ENCODE measurements at regions not wholly inside any gene's neighbourhood (a gene's known extent, or its start where the extent isn't known, plus 50 kb on each side); places are given as distances from the start of the nearest gene placed in this dataset.

DNA sequence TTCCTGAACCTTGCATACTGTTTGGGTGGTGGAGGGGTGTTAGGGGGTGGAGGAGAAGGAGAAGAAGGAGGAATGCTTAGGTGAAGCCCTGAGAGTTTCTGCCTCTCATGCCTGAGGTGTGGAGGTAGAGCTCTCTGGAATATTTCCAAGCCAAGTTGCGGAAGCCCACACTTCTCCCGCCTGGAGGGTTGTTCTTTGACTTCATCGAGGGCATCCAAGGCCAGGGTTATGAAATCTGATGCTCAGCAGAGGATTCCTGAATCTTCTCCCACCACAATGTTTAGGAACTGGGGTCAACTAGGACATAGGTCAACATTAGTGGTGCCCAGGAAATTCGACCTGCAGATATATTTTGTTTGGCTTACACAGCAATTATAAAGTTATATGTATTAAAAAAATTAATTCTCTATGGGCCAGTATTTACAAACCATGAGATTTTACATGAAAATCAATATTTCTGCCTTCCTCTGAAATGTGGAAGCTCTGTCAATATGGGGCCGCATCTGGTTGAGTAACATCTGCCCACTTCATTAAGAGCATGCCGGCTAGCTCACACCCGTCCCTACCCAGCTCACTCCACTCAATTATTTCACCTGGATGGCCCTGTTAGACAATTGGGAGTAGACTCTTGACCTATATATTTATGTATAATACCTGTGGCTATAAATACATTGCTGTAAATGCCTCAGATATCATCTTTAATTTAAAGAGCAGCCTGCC is 257.1 kb upstream of the ZFP64 start:
- H2BK120ac ChIP-seq (replicated peaks; ENCODE audit: low read depth, low read length) = no peak overlapping the region
- ChIA-PET POLR2A (ENCODE audit: partially characterized antibody) (no interaction called here), CTCF (ENCODE audit: partially characterized antibody) (interaction anchor here (0.8 to 1.8 kb wide), 2 partner anchors 10 to 35 kb away, joined by 3 to 4 read pairs; no protein-coding TSS in a partner anchor)
- H3K56ac ChIP-seq (replicated peaks; ENCODE audit: insufficient read length, low read depth, low read length) = no peak overlapping the region
- no peak overlapping the region for H2BK20ac ChIP-seq (ENCODE audit: low read length)
- H2BK12ac ChIP-seq (ENCODE audit: low read depth, low read length) = no peak overlapping the region
- no peak overlapping the region for H3K18ac ChIP-seq (ENCODE audit: extremely low read depth, low read length)
- no peak overlapping the region for H2BK5ac ChIP-seq (ENCODE audit: low read depth, low read length)
- TF ChIP-seq, protein P1, sequence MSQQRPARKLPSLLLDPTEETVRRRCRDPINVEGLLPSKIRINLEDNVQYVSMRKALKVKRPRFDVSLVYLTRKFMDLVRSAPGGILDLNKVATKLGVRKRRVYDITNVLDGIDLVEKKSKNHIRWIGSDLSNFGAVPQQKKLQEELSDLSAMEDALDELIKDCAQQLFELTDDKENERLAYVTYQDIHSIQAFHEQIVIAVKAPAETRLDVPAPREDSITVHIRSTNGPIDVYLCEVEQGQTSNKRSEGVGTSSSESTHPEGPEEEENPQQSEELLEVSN (IDR thresholded peaks at IDR 0.05) = no peak
- TF ChIP-seq PHF8 (conservative IDR thresholded peaks at IDR 0.05; ENCODE audit: low read depth, low read length) = no peak
- H3K9ac ChIP-seq (replicated peaks in 1 of 4; ENCODE audit: extremely low read depth in 1 of 4, low read depth in 3 of 4, low read length in 3 of 4) = no peak overlapping the region
- no peak overlapping the region for H3K4me2 ChIP-seq (ENCODE audit: insufficient read depth in 1 of 2, low read depth in 2 of 2, low read length in 2 of 2)
- H3K9me3 ChIP-seq (ENCODE audit: insufficient read depth in 2 of 2, low read depth in 1 of 2, low read length in 1 of 2) = no peaks in the 10 kb centered on the region
- H3K79me1 ChIP-seq (ENCODE audit: low read depth, low read length) = no peaks in the 10 kb centered on the region
- no peak for FAIRE-seq
- no peak overlapping the region for H4K8ac ChIP-seq (ENCODE audit: extremely low read depth, insufficient read depth, low read length)
- no peak overlapping the region for H4K91ac ChIP-seq (replicated peaks; ENCODE audit: insufficient read length, low read length)
- no peak for DNase-seq (ENCODE audit: low read depth in 1 of 2, low spot score in 2 of 2)
- H3K23me2 ChIP-seq (ENCODE audit: low read depth, low read length) = no peaks in the 10 kb centered on the region
- H2AFZ ChIP-seq (ENCODE audit: low read length) = no peak overlapping the region
- no peak overlapping the region for H2BK15ac ChIP-seq (ENCODE audit: low read length)
- H3K27me3 ChIP-seq (replicated peaks in 1 of 4; ENCODE audit: control insufficient read depth in 3 of 4, extremely low read depth in 1 of 4, insufficient read depth in 3 of 4, low read length in 3 of 4) = no peaks in the 10 kb centered on the region
- no peak overlapping the region for H4K5ac ChIP-seq (ENCODE audit: insufficient read length, low read depth, low read length)
- no peaks in the 10 kb centered on the region for H3K79me2 ChIP-seq (ENCODE audit: control insufficient read depth in 1 of 2, insufficient read depth in 2 of 2, low read length in 2 of 2)
- H3K23ac ChIP-seq (ENCODE audit: insufficient read length) = no peak overlapping the region
- no peak overlapping the region for H3K27ac ChIP-seq (ENCODE audit: low read depth, low read length)
- H3K14ac ChIP-seq (ENCODE audit: insufficient read length) = no peak overlapping the region
- H4K20me1 ChIP-seq (replicated peaks in 1 of 2; ENCODE audit: control insufficient read depth in 1 of 2, insufficient read depth in 2 of 2, low read length in 2 of 2) = no peaks in the 10 kb centered on the region
- 91% methylated on average over 7 of the region's 7 CpGs; no CpG with 5 or more reads in 1 of the 2 experiments for WGBS, 2 experiments (ENCODE audit: extremely low coverage in 1 of 2, insufficient coverage in 1 of 2, insufficient read length in 1 of 2, insufficient replicate concordance in 2 of 2, low coverage in 1 of 2, low lambda C conversion rate in 2 of 2, missing lambda C conversion rate in 1 of 2)
- H3K4me1 ChIP-seq (replicated peaks in 1 of 4; ENCODE audit: control insufficient read depth in 3 of 4, insufficient read depth in 4 of 4, low read length in 3 of 4) = no peaks in the 10 kb centered on the region
- no peaks in the 10 kb centered on the region for H3K36me3 ChIP-seq (ENCODE audit: control insufficient read depth in 2 of 4, insufficient read depth in 4 of 4, low read length in 3 of 4)
- no peak overlapping the region for H3K4me3 ChIP-seq (ENCODE audit: extremely low read depth in 1 of 4, insufficient read depth in 2 of 4, low read depth in 3 of 4, low read length in 4 of 4)
- no peak overlapping the region for H2AK5ac ChIP-seq (ENCODE audit: low read depth, low read length)
- H3K4ac ChIP-seq (replicated peaks; ENCODE audit: insufficient read length, low read depth, low read length) = no peak overlapping the region

Data from H1 (cell line).